Keratinocyte (primary cell): ENCODE measurements at regions not wholly inside any gene's neighbourhood (a gene's known extent, or its start where the extent isn't known, plus 50 kb on each side); places are given as distances from the start of the nearest gene placed in this dataset.
"Not testable (repeated sequence)": the region's sequence is repeated elsewhere in the genome, so short reads cannot be mapped to it uniquely, and the experiment has no call there.

Experiments
- DNase-seq: peaks from one replicate; pipeline ENCODE4 v3.0.0-alpha.2; 2011; ENCODE audit warnings: low read depth, missing footprints, low spot score
- FAIRE-seq: peaks from 2 replicates; lab custom pipeline; 2011; peaks lifted over from hg19 to GRCh38; lab: Jason Lieb, UNC
- H2AFZ ChIP-seq: 2 replicates; pipeline ENCODE4 v1.6.0; 2012; ENCODE audit warnings: low read length, control low read depth, inconsistent platforms; ENCODE audit not compliant: control insufficient read depth
- H3K27ac ChIP-seq: 2 replicates; pipeline ENCODE4 v1.5.1; 2011; ENCODE audit warnings: low read length; ENCODE audit not compliant: control insufficient read depth, insufficient read depth
- H3K27me3 ChIP-seq: 3 replicates; pipeline ENCODE4 v1.6.0; 2011; ENCODE audit warnings: low read length; ENCODE audit not compliant: control insufficient read depth, insufficient read depth; ENCODE audit errors: extremely low read depth
- H3K36me3 ChIP-seq, 2 experiments: 2 replicates in 1 of 2; 3 replicates in 1 of 2; pipeline ENCODE4 v1.5.1; 2011; ENCODE audit warnings: low read length in 2 of 2, mild to moderate bottlenecking in 1 of 2; ENCODE audit not compliant: control insufficient read depth in 2 of 2, insufficient read depth in 2 of 2; ENCODE audit errors: extremely low read depth in 1 of 2
- H3K4me1 ChIP-seq: 3 replicates; pipeline ENCODE4 v1.5.1; 2011; ENCODE audit warnings: low read length; ENCODE audit not compliant: control insufficient read depth, insufficient read depth; ENCODE audit errors: extremely low read depth
- H3K4me2 ChIP-seq: 3 replicates; pipeline ENCODE4 v1.6.0; 2011; ENCODE audit warnings: low read depth, low read length; ENCODE audit not compliant: control insufficient read depth, insufficient read depth; ENCODE audit errors: extremely low read depth
- H3K4me3 ChIP-seq, 3 experiments: fragments of 200-600 bp in 1 of 3; sonication (generic) in 1 of 3; 2 replicates in 2 of 3; 3 replicates in 1 of 3; pipeline ENCODE4 v1.5.1; 2011 to 2016; ENCODE audit warnings: low read length in 3 of 3, mild to moderate bottlenecking in 3 of 3, control low read depth in 2 of 3, inconsistent platforms in 1 of 3, low read depth in 1 of 3, mixed read lengths in 1 of 3, mixed run types in 1 of 3, moderate library complexity in 1 of 3; ENCODE audit not compliant: control insufficient read depth in 2 of 3, insufficient read depth in 2 of 3; ENCODE audit errors: extremely low read depth in 1 of 3
- H3K79me2 ChIP-seq: 2 replicates; pipeline ENCODE4 v1.6.0; 2012; ENCODE audit warnings: low read length; ENCODE audit not compliant: control insufficient read depth, insufficient read depth
- H3K9ac ChIP-seq: 3 replicates; pipeline ENCODE4 v1.6.0; 2011; ENCODE audit warnings: low read length; ENCODE audit not compliant: control insufficient read depth, insufficient read depth; ENCODE audit errors: extremely low read depth
- H3K9me1 ChIP-seq: 3 replicates; pipeline ENCODE4 v1.6.0; 2011; ENCODE audit warnings: low read length; ENCODE audit not compliant: control insufficient read depth, insufficient read depth; ENCODE audit errors: extremely low read depth
- H3K9me3 ChIP-seq: 2 replicates; pipeline ENCODE4 v1.5.1; 2012; ENCODE audit warnings: low read depth, low read length; ENCODE audit not compliant: control insufficient read depth
- H4K20me1 ChIP-seq: 3 replicates; pipeline ENCODE4 v1.6.0; 2011; ENCODE audit warnings: low read length; ENCODE audit not compliant: control insufficient read depth, insufficient read depth; ENCODE audit errors: extremely low read depth
- EZH2 ChIP-seq: IDR thresholded peaks from one replicate; pipeline ENCODE4 v1.6.1; 2012; ENCODE audit warnings: inconsistent platforms, mild to moderate bottlenecking, low read length, moderate library complexity
- dilution Hi-C: fragments of 300-500 bp; cut with MboI; formaldehyde crosslinking; loops from one replicate; pipeline ENCODE4 v1.7.0; 2020; ENCODE audit warnings: low sequenced_read_pairs; ENCODE audit not compliant: extremely low pct_ligation_motif_present
- TF ChIP-seq, protein P1 (sequence below), 3 experiments: IDR thresholded peaks in 1 of 3; conservative IDR thresholded peaks in 1 of 3; optimal IDR thresholded peaks in 1 of 3; 2 replicates in 2 of 3; 3 replicates in 1 of 3; pipeline versions ENCODE3 to v1.5.1; 2011; ENCODE audit warnings: low read length in 3 of 3, mild to moderate bottlenecking in 3 of 3, moderate library complexity in 2 of 3, control low read depth in 1 of 3, inconsistent platforms in 1 of 3; ENCODE audit not compliant: insufficient read depth in 2 of 3; ENCODE audit errors: extremely low read depth in 1 of 3

DNA sequence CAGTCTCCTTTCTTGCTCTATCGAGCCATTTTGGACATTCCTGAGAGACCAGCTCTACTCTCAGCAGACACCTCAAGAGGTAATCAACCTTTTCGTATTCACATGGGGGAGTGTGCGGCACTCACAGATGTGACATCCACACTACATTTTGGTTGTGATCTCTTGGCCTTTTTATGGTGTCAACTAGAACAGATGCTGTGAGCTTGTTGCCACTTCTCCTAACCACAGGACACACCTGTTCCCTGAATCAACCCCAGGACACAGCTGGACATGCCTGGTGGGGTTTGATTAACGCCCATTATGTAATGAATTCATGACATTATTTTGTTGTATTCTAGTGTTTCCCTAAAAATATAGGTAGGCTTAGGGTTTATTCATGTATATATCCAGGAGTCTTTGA is 1143.6 kb downstream of the TMEM121 start:
- Histone ChIP-seq H3K9ac (no peak overlapping the region), H3K4me3 (no peak overlapping the region), H3K27me3 (no peaks in the 10 kb centered on the region), H3K36me3 (no peaks in the 10 kb centered on the region), H3K4me2 (no peak overlapping the region), H3K79me2 (no peaks in the 10 kb centered on the region), H3K9me3 (peaks cover 2% of the 10 kb centered on the region), H3K4me1 (no peaks in the 10 kb centered on the region), H3K9me1 (no peaks in the 10 kb centered on the region), H3K27ac (no peak overlapping the region), H4K20me1 (no peaks in the 10 kb centered on the region), H2AFZ (no peak overlapping the region)
- DNase-seq = no peak
- TF ChIP-seq, protein P1, sequence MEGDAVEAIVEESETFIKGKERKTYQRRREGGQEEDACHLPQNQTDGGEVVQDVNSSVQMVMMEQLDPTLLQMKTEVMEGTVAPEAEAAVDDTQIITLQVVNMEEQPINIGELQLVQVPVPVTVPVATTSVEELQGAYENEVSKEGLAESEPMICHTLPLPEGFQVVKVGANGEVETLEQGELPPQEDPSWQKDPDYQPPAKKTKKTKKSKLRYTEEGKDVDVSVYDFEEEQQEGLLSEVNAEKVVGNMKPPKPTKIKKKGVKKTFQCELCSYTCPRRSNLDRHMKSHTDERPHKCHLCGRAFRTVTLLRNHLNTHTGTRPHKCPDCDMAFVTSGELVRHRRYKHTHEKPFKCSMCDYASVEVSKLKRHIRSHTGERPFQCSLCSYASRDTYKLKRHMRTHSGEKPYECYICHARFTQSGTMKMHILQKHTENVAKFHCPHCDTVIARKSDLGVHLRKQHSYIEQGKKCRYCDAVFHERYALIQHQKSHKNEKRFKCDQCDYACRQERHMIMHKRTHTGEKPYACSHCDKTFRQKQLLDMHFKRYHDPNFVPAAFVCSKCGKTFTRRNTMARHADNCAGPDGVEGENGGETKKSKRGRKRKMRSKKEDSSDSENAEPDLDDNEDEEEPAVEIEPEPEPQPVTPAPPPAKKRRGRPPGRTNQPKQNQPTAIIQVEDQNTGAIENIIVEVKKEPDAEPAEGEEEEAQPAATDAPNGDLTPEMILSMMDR (optimal IDR thresholded peaks at IDR 0.05 in 1 of 3, IDR thresholded peaks at IDR 0.05 in 1 of 3, conservative IDR thresholded peaks at IDR 0.05 in 1 of 3; ENCODE audit: extremely low read depth in 1 of 3, insufficient read depth in 2 of 3, low read length in 3 of 3) = no peak
- no peak for TF ChIP-seq EZH2
- FAIRE-seq = no peak
- dilution Hi-C loops = no loop called here

DNA sequence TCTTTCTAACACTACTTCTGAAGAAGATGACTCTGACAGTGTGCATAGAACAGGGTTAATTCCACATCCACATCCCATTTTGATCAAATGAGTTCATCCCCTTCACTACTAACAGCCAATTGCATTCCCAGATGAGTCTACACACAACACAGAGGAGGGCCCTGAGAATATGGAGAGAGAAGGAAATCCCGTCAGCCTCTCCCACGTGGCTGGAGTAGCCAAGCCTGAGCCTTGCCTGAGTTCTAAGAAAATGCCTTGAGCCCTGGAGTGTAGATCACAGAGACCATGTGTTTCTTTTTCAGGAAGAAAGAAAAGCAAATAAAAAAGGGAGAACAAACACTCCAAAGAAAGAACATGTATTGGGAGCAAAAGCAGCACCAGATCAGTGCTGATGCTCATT is 1147.7 kb downstream of the TMEM121 start:
- not testable (repeated sequence) for FAIRE-seq

DNA sequence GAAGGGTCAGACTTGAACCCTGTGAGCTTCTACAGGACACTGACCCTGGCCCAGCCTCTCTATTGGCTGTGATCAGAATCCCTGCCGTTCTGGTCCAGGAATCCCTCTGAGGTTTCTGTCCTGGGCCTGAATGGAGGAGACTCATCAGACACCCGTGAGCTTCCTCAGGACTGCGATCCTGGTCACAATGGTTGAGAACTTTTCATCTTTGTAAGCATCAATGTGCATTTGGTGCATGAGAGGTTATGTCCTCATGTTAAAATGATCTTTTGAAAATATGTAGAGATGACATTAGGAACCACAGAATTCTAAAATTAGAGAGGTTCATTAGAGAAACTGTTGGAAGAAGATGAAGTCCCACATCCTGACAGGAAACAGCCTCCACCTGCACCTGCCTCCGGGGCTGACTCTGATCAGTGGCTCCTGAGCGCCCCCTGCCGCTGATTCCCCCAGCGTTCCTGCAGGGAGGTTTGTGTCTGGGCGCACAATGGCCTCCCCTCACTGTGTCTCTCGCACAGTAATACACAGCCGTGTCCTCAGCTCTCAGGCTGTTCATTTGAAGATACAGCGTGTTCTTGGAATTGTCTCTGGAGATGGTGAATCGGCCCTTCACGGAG is 1148.2 kb downstream of the TMEM121 start:
- H3K9ac ChIP-seq, H3K36me3 ChIP-seq, H3K4me1 ChIP-seq, DNase-seq, FAIRE-seq, H3K4me2 ChIP-seq, dilution Hi-C loops, H3K9me3 ChIP-seq, H3K9me1 ChIP-seq, H4K20me1 ChIP-seq, H3K4me3 ChIP-seq, H3K27ac ChIP-seq, H3K27me3 ChIP-seq, H3K79me2 ChIP-seq, H2AFZ ChIP-seq: not testable (repeated sequence)

More for the DNA sequence above, 1147.7 kb downstream of the TMEM121 start:
- DNase-seq, H3K9me1 ChIP-seq, H3K9ac ChIP-seq, H3K36me3 ChIP-seq, H2AFZ ChIP-seq, H3K4me1 ChIP-seq, H3K27me3 ChIP-seq, H4K20me1 ChIP-seq, H3K9me3 ChIP-seq, H3K4me2 ChIP-seq, H3K4me3 ChIP-seq, H3K27ac ChIP-seq, dilution Hi-C loops, H3K79me2 ChIP-seq: not testable (repeated sequence)

DNA sequence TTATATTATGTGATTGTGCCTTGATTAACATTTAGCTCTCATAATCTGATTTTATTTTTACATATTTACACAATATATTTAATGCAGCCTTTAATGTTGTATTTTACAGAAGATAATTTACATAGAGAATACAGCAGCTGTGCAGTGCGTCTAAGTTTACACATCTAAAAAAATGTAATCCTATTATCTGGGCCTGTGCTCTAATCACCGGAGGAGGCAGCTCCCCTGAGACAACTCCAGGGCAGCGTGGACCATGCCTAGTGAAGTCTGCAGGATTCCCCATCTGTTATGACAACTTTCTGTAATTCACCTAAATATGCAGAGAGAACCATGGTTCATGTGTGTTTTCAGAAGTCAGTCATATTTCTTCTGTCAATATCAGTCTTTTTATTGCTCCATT is 1149.3 kb downstream of the TMEM121 start:
- H3K4me1 ChIP-seq, H3K9ac ChIP-seq, dilution Hi-C loops: not testable (repeated sequence)

More for the DNA sequence above, 1149.3 kb downstream of the TMEM121 start:
- H3K27me3 ChIP-seq, H3K9me3 ChIP-seq, H2AFZ ChIP-seq, H3K9me1 ChIP-seq, H4K20me1 ChIP-seq, H3K4me2 ChIP-seq, H3K79me2 ChIP-seq, FAIRE-seq, H3K27ac ChIP-seq, DNase-seq, H3K36me3 ChIP-seq, H3K4me3 ChIP-seq: not testable (repeated sequence)
